ENCODE measurements at regions not wholly inside any gene's neighbourhood (a gene's known extent, or its start where the extent isn't known, plus 50 kb on each side); places are given as distances from the start of the nearest gene placed in this dataset.

DNA sequence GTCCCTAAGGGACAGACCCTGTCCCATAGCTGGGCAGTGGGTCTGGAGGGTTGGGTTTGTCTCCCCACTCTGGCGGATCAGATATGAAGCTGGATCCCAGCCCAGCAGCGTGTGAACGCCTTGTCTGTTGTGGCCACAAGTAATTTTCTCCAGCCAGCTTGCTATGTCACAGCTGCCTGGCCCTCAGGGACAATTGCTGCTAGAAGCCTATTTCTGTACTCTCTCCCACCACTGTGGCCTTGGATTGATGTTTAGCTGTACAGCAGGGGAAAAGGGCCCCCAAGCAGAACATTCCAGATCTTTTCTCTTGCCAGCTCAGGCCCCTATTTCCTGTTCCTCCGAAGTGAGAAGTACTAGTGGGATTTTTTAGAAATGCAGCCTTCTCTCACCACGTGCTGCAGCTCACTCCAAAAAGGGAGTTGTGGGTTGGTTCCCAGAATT lies 53.5 kb upstream of the WAC start:
- TF ChIP-seq NFATC3 (IDR thresholded peaks at IDR 0.05) (no peak), NBN (IDR thresholded peaks at IDR 0.05; ENCODE audit: low read depth) (no peak)
